NCI-H2029 treated with DMSO at 0.1 percent for 48 hours (cell line): ENCODE measurements at regions not wholly inside any gene's neighbourhood (a gene's known extent, or its start where the extent isn't known, plus 50 kb on each side); places are given as distances from the start of the nearest gene placed in this dataset.
"Not testable (repeated sequence)": the region's sequence is repeated elsewhere in the genome, so short reads cannot be mapped to it uniquely, and the experiment has no call there.

Source experiments
- DNase-seq: peaks from one replicate; lab custom pipeline; 2025; lab: John Stamatoyannopoulos, UW

- not testable (repeated sequence) for DNase-seq
Measured at GRCh38 chr1:147103416-147104155, 68.7 kb downstream of the PRKAB2 start.

- no peak for DNase-seq
Measured at GRCh38 chr1:147099192-147099591, 73.1 kb downstream of the PRKAB2 start.

DNA sequence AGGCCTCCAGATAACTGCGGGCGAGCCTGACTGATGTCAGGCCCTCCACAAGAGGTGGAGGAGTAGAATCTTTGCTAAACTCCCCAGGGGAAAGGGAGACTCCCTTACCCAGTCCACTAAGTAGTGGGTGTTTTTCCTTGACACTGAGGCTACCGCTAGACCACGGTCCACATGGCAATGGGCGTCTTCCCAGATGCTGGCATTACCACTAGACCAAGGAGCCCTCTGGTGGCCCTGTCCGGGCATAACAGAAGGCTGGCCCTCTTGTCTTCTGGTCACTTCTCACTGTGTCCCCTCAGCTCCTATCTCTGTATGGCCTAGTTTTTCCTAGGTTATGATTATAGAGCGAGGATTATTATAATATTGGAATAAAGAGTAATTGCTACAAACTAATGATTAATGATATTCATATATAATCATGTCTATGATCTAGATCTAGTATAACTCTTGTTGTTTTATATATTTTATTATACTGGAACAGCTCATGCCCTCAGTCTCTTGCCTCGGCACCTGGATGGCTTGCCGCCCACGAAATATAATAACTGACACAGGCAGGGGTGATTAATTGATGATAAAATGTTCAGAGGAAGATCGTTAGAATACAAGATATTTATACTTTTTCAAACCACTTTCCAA is 73.8 kb downstream of the PRKAB2 start:
- peak; percentile 9 for DNase-seq

DNA sequence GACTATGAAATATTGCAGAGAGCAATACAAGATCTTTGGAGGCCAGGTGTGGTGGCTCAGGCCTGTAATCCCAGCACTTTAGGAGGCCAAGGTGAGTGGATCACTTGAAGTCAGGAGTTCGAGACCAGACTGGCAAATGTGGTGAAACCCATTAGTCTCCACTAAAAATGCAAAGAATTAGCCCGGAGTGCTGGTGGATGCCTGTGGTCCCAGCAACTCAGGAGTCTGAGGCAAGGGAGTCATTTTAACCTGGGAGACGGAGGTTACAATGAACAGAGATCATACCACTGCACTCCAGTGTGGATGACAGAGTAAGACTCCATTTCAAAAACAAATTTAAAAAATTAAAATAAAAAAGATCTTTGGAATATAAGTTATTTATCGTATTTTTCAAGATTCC is 76.6 kb downstream of the PRKAB2 start:
- DNase-seq: no peak

DNA sequence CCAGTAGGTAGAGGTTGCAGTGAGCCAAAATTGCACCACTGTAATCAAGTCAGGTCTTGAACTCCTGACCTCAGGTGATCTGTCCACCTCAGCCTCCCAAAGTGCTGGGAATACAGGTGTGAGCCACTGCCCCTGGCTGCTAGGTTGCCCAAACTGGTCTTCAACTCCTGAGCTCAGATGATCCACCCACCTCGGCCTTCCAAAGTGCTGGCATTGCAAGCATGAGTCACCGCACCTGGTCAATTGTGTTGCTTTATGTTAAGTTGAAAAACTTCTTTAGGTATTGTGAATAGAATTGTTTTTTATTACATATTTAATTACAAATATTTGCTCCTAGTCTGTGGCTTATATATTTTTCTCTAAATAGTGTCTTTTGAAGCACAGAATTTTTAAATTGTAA is 80.5 kb downstream of the PRKAB2 start:
- no peak for DNase-seq

DNA sequence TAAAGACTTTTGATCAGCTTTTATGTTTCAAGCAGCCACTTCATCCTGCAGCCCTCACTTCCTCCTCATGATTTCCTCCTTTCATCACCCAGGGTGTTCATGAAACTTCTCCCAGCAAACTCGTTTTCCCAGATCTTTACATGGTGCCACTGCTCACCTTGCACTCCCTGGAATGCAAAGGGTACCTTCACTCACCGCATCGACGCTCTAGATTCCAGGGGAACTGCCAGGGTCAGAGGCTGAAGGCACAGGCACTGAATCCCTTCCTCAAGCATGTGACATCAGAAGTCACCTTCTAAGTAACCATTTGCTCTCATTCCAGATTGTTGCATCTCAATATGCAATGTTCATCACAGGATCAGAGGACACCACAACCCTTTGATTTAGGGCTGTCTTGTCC is 82.8 kb downstream of the PRKAB2 start:
- DNase-seq: no peak

GRCh38 chr1:147086129-147086528 is 86.1 kb downstream of the PRKAB2 start:
- DNase-seq: no peak

DNA sequence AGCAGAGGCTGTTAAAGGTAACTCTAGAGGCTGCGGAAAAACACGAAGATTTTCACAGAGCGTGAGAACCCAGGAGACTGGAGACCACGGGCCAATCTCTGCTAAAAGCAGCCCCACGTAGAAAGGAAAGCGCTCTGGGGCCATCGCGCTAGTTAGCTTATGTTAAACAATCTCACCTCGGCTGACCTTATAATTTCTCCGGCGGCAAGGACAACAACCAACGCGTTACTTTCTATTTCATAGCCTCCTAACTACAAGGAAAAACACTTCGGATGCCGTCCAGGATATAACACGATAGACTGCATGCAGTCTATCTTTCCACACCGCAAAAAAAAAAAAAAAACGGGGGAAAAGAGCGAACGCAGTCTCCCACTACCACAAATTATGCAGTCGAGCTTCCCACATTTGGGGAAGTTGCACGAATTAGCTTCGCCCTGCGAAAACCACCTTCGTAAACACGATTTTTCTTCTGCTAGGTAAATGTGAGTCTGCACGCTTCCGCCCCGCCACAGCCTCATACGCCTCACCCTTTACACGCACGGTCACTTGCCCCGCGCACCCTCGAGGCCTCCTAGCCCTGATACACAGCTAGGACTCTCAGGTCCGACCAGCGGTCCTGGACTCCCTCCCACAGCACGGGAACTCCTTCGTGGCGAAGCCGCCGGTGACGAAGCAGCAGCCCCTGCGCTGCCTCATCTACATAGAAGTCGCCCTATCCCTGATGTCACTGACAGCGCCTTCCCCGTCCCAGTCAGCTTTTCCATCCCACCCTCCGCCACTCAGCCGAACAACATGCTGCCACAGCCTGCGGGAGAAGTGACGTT is 87.8 kb downstream of the PRKAB2 start:
- peak; percentile 41 for DNase-seq

- DNase-seq: no peak
Measured at GRCh38 chr1:147083919-147084272, 88.4 kb downstream of the PRKAB2 start.

DNA sequence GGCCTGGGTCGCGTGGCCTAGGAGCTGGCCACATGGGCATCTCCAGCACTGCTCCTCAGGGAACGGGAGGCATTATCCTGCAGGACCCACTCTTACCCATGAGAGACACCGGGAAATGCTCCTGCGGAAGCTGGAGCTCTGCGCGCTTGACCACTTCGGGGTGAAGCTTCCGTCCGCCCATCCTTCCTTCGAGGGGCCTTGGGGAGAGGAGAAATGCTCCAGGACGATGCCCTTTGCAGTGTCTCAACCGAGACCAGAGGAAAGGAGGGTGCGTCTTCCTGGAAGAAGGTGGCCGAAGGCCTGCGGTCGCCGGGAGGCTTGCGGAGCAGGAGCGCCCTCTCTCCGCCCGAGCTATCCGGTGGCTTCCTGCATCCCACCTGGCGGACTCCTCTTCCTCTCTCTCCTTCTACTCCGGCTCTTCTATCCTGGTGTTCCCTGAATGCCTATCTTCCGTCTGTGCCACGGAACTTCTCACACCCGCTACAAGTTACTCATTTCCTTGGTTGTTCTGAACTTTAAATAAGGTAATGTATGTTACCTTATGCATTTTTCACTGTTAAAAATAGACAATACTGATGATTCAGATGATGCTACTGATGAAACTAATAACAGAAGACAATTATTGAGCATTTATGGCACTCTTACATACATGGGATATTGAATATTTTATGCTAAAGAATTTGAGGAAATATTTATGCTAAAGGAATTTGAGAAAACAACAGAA is 91.4 kb downstream of the PRKAB2 start:
- DNase-seq: no peak

DNA sequence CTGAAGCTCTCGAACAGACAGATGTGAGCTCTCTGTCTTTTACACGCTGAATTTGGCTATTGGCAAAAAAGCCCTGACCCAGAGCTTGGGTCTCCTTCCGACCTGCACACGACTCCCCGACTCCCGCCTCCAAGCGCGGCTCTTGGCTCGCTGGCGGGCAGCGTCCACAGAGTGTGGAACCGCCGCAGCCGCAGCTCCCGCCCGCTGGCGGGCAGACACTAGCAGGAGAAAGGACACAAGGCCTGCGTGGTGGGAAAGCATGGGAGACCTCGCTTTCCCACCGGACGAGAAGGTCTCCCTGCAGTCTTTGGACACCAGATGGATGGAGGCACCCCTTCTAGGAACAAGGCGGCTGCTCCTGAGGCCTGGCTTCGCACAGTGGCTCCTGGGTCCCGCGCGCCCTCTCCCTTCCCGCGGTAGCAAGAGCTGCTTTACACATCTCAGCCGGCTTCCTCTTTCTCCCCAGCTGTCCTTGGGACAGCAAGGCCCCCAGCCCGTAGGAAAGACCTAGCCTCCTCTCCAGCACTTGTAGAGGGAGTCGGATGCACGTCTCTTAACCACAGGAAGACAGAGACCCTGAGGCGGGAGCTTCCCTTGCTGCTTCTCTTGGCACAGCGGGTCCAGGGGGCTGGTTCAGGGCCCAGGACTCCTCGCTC is 92.1 kb downstream of the PRKAB2 start:
- DNase-seq: no peak

GRCh38 chr1:147079400-147080005 is 92.8 kb downstream of the PRKAB2 start:
- DNase-seq: no peak

DNA sequence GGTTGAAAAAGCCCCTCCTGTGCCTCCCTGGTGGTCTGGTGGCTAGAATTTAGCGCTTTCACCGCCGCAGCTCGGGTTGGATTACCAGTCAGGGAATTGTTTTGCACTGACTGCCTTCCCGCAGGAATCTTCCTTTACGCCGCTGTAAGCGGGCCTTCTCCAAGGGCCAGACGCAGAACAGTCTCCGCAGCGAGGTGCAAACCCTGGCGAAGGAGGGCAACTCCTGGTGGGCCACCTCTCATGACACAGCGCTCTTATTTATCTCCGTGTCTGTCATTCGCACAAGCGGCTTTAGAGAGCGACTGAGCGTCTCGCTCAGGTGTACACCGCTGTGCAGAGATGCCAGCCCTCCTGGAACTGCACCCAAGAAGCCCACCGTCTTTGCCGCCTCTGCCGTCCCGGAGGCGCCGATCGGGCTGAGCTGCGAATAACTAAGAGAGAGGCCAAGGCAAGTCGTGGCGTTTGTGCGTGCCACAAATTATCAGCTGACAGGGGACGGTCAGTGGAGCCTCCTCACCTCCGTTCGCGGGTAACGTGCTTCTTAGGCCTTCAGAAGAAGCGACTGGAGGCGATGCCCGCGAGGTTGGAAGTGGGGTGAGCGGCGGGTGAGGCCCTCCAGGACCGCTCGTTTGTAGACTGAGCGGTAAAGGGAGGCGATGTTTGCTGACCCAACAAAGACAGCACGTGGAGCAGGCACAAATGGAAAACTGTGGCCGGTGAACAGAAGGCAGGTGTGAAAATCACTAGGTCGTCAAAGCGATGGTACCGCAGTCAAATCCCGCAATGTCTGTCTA is 93.5 kb downstream of the PRKAB2 start:
- DNase-seq: no peak

DNA sequence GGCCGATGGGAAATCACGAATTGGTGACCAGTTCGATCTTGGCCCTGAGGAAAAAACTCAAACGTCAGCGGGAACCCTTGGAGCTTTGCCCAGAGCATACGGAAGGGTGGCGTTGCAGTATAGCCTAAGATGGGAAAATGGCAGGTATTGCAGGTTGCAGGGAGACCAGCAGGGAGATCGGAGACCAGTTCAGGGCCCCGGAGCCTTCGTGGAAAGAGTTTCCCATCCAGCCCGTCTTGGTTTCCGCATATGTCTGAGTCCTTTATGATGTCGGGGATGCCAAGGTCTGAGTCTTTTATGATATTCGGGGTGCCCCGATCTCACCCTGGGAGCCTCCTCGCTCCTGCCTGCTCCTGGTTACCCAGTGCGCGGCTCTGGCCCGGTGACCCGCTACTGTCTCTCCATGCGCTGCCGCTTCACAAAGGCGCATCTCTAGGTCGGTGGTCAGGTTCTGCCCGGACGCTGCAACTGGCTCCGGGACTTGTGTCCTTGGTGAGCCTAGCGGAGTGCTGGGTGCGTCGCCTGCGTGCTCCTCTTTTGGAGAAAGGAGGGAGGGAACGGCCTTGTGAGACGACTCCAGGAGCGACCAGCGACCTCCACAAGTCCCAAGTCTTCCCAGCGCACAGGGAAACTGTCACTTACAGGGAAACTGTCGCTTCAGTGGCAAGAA is 94.2 kb downstream of the PRKAB2 start:
- DNase-seq: no peak

DNA sequence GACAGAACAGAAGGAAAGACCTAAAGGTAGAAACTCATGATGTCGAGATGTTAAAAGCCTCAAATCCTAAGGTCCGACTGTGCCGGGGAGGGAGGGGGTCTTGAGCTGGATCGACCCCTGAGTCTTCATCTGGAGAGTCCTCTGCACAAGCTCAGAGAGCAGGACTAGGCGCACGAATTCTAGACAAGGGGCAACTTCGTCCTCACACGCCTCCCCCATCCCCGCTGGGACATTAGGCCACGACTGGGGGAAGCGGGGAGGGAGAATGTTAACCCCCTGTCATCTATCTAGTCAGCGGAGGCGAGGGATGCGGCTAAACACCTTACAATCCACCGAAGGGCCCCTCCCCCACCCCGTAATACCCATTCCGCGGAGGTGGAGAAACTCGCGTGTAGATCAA is 94.7 kb downstream of the PRKAB2 start:
- DNase-seq: no peak

DNA sequence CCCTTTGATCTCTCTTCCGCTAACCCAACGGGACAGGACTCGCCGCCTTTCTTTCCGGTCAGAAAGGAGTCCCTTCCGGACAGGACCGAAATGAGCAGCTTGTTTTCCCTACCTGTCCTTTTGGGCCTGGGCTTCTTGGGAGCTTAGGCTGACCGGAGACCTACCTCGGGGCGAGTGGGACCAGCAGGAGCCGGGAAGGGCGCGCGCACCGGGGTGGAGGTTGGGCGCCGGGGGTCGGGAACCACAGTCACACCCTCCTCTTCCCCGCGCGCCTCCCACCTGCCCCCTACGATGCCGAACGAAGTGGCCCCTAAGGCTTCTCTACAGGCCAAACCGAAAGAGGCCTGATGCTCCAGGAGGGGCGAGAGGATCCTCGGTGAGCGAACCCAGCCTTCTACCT is 95.2 kb downstream of the PRKAB2 start:
- no peak for DNase-seq

DNA sequence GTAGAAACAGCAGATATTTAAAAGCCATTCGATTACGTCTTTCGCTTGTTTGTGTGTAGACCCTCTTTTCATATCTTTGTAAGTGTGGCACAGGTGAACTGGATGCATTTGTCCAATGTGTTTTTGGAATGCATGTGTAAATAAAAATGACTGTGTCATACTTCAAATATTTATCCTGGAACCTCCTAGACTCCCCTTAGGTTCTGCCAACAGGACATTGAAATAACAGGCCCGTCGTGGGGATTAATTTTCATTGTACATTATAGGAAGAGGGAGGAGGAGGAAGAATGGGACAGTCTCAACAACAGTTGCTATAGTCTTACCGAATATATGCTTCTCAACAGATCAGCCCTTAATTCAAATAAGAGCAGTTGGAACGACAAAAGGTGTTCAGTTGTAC is 95.8 kb downstream of the PRKAB2 start:
- DNase-seq: no peak

DNA sequence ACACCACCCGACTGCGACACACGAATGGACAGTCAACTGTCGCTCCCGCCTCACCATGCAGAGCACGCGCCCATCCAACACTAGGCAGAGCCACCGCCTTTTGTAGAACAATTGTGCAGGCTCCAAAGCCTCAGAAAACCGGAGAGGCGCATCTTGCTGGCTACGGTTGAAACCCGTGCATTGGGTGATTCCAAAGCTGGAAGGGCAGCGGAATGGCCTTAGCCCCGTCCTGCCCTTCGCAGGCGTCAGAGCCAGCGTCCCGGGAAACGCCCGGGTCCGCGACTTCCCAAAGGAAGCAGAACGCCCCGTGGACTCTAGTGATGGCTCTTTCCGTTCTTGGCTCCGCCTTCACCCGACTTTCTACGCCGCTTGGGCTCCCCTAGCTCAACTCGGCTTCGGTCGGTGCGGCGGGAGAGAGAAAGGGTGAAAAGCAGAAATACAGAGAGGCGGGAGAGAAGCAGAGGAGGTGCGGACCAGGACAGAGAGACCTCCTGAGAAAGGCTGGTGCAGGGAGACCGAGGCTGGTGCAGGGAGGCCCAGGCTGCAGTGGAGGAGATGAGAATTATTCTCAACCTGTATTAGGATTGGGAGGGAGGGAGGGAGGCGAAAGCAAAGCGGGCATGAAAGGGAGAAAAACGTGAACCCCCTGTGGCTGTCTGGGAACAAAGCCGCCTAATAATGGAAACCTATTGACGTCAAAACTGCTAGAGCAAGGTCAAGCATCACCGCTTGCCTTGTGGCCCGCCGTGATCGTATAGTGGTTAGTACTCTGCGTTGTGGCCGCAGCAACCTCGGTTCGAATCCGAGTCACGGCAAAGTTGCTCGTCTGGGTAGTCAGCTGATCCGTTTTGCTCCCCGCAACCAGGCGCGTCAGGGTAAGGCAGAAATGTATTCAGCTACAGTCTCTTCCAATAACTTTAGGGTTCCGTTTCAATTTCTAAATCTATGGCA is 99.5 kb downstream of the PRKAB2 start:
- DNase-seq: no peak

GRCh38 chr1:147071142-147071541 is 101.1 kb downstream of the PRKAB2 start:
- DNase-seq: no peak
